A673 (cell line): ENCODE measurements at regions not wholly inside any gene's neighbourhood (a gene's known extent, or its start where the extent isn't known, plus 50 kb on each side); places are given as distances from the start of the nearest gene placed in this dataset.

Source experiments
- BruUV-seq: library from RNA; stranded (reverse); fragments of 400-500 nt; replicated peaks from 2 replicates; lab custom pipeline; 2021; lab: Mats Ljungman, UMichigan
- CTCF ChIA-PET: fragments of 300-600 bp; sonication (Branson Sonifier 250); formaldehyde crosslinking; loops from one replicate; lab custom pipeline; 2022; ENCODE audit warnings: antibody characterized with exemption; lab: Charles Lee
- POLR2A ChIA-PET: fragments of 300-600 bp; sonication (Branson Sonifier 250); formaldehyde crosslinking; loops from one replicate; lab custom pipeline; 2022; ENCODE audit warnings: antibody characterized with exemption; ENCODE audit not compliant: low non-redundant PET; lab: Charles Lee
- DNase-seq: peaks from one replicate; pipeline ENCODE4 v3.0.0-alpha.2; 2015; ENCODE audit warnings: low spot score
- H3K27ac ChIP-seq: fragments of 200-600 bp; sonication (generic); 2 replicates; pipeline ENCODE4 v1.5.1; 2016; ENCODE audit warnings: mixed run types, low read depth, mild to moderate bottlenecking, mixed read lengths, antibody characterized with exemption, low read length; ENCODE audit not compliant: poor library complexity, severe bottlenecking
- H3K27me3 ChIP-seq: fragments of 200-600 bp; sonication (generic); replicated peaks from 2 replicates; pipeline ENCODE4 v1.6.1; 2017; ENCODE audit warnings: mixed run types, low read depth, mild to moderate bottlenecking, mixed read lengths, antibody characterized with exemption, low read length; ENCODE audit not compliant: insufficient read depth, poor library complexity
- H3K36me3 ChIP-seq: fragments of 200-600 bp; sonication (generic); 2 replicates; pipeline ENCODE4 v1.6.1; 2016; ENCODE audit warnings: mixed run types, mild to moderate bottlenecking, mixed read lengths, antibody characterized with exemption, low read length; ENCODE audit not compliant: insufficient read depth, poor library complexity, severe bottlenecking
- H3K4me1 ChIP-seq: fragments of 200-600 bp; sonication (generic); 2 replicates; pipeline ENCODE4 v1.6.1; 2017; ENCODE audit warnings: mixed run types, mild to moderate bottlenecking, mixed read lengths, antibody characterized with exemption, low read length; ENCODE audit not compliant: insufficient read depth, poor library complexity, severe bottlenecking
- H3K4me3 ChIP-seq: fragments of 200-600 bp; sonication (generic); 2 replicates; pipeline ENCODE4 v1.5.1; 2016; ENCODE audit warnings: low read depth, mixed run types, mild to moderate bottlenecking, mixed read lengths, low read length; ENCODE audit not compliant: poor library complexity, severe bottlenecking
- H3K9me3 ChIP-seq: fragments of 200-600 bp; sonication (generic); 2 replicates; pipeline ENCODE4 v1.6.1; 2016; ENCODE audit warnings: mixed run types, low read depth, mild to moderate bottlenecking, mixed read lengths, antibody characterized with exemption, low read length; ENCODE audit not compliant: poor library complexity, severe bottlenecking
- CTCF ChIP-seq: fragments of 300-800, 200-600 bp; sonication (generic); conservative IDR thresholded peaks from 2 replicates; pipeline ENCODE4 v1.5.1; 2017; ENCODE audit warnings: low read depth, mild to moderate bottlenecking, antibody characterized with exemption, low read length, moderate library complexity, mixed read lengths
- EZH2 ChIP-seq: fragments of 200-600 bp; sonication (generic); IDR thresholded peaks from 2 replicates; pipeline ENCODE4 v1.6.1; 2017; ENCODE audit warnings: borderline replicate concordance, low read depth, mild to moderate bottlenecking, mixed read lengths, antibody characterized with exemption, low read length; ENCODE audit not compliant: poor library complexity, severe bottlenecking
- intact Hi-C: fragments of 100-400 bp; cut with micrococcal nuclease; formaldehyde crosslinking; loops from one replicate; pipeline ENCODE4 v1.10.0; 2022; ENCODE audit not compliant: unreplicated experiment

- no TSS peak for BruUV-seq
- POLR2A ChIA-PET: no interaction called here
Measured at GRCh38 chr2:204219196-204219595, 282.6 kb downstream of the ICOS start.

GRCh38 chr2:204220896-204221295 is 284.3 kb downstream of the ICOS start:
- H3K9me3 ChIP-seq: no peaks in the 10 kb centered on the region
- no peaks in the 10 kb centered on the region for H3K27me3 ChIP-seq
- ChIA-PET POLR2A (no interaction called here), CTCF (no interaction called here)
- H3K27ac ChIP-seq: no peak overlapping the region
- TF ChIP-seq CTCF (no peak), EZH2 (no peak)
- H3K4me1 ChIP-seq: peaks cover 6% of the 10 kb centered on the region
- intact Hi-C loops: no loop called here
- DNase-seq: no peak
- H3K36me3 ChIP-seq: no peaks in the 10 kb centered on the region
- no TSS peak for BruUV-seq
- H3K4me3 ChIP-seq: no peak overlapping the region

More at GRCh38 chr2:204219196-204219595, 282.6 kb downstream of the ICOS start:
- Histone ChIP-seq H3K27me3 (no peaks in the 10 kb centered on the region), H3K27ac (no peak overlapping the region), H3K4me1 (no peaks in the 10 kb centered on the region), H3K9me3 (peaks cover 3% of the 10 kb centered on the region), H3K4me3 (no peak overlapping the region), H3K36me3 (no peaks in the 10 kb centered on the region)
- TF ChIP-seq CTCF: no peak
- no peak for TF ChIP-seq EZH2
- CTCF ChIA-PET: no interaction called here
- intact Hi-C loops: no loop called here
- no peak for DNase-seq

GRCh38 chr2:204223046-204223445 is 286.5 kb downstream of the ICOS start:
- no peaks in the 10 kb centered on the region for H3K27me3 ChIP-seq
- intact Hi-C loops: no loop called here
- H3K27ac ChIP-seq: no peak overlapping the region
- no peaks in the 10 kb centered on the region for H3K9me3 ChIP-seq
- no peak overlapping the region for H3K4me3 ChIP-seq
- POLR2A ChIA-PET: no interaction called here
- DNase-seq: no peak
- no TSS peak for BruUV-seq
- TF ChIP-seq EZH2 (no peak), CTCF (no peak)
- CTCF ChIA-PET: no interaction called here
- H3K36me3 ChIP-seq: no peaks in the 10 kb centered on the region
- H3K4me1 ChIP-seq: peaks cover 20% of the 10 kb centered on the region
